IPS-NIHi11 (cell line): ENCODE measurements at regions not wholly inside any gene's neighbourhood (a gene's known extent, or its start where the extent isn't known, plus 50 kb on each side); places are given as distances from the start of the nearest gene placed in this dataset.

Source experiments
- DNase-seq: peaks from one replicate; pipeline ENCODE4 v3.0.0; 2012; ENCODE audit warnings: mixed read lengths, low spot score

GRCh38 chr10:10956681-10957542 lies 60.8 kb upstream of the CELF2 start:
- DNase-seq = no peak

- no peak for DNase-seq
These were observed 59.6 kb upstream of the CELF2 start for GRCh38 chr10:10958041-10958440.

- no peak for DNase-seq
These were observed 58.0 kb upstream of the CELF2 start for GRCh38 chr10:10959666-10960065.

- DNase-seq = no peak
These were observed 57.1 kb upstream of the CELF2 start for GRCh38 chr10:10960534-10960933.

GRCh38 chr10:10961072-10961471 lies 56.6 kb upstream of the CELF2 start:
- DNase-seq = no peak

- no peak for DNase-seq
These were observed 50.6 kb upstream of the CELF2 start for GRCh38 chr10:10967029-10967428.

- DNase-seq = no peak
These were observed 50.0 kb upstream of the CELF2 start for GRCh38 chr10:10967581-10968256.
